ENCODE measurements at regions not wholly inside any gene's neighbourhood (a gene's known extent, or its start where the extent isn't known, plus 50 kb on each side); places are given as distances from the start of the nearest gene placed in this dataset.

- peak in 1 of 3 experiments; percentile 43; a peak in 1 of 6 replicates for TF ChIP-seq ZBTB11 (CRISPR knock-in tag; IDR thresholded peaks at IDR 0.05)
- TF ChIP-seq KDM1A (IDR thresholded peaks at IDR 0.05) = peak; percentile 60 to 62; a peak in 2 of 4 replicates
- no peak for TF ChIP-seq AFF1 (IDR thresholded peaks at IDR 0.05; ENCODE audit: low read depth in 1 of 2, partially characterized antibody in 2 of 2)
- peak in 1 of 2 experiments; percentile 42; a peak in 1 of 4 replicates for TF ChIP-seq ZMIZ1 (IDR thresholded peaks at IDR 0.05; ENCODE audit: low read depth in 2 of 2, low read length in 2 of 2)
- no peak for TF ChIP-seq ZC3H11A (IDR thresholded peaks at IDR 0.05; ENCODE audit: low read depth, low read length)
- no peak for TF ChIP-seq AFF4 (CRISPR knock-in tag; IDR thresholded peaks at IDR 0.05)
- peak; percentile 89 for TF ChIP-seq EHMT2 (IDR thresholded peaks at IDR 0.05)
- 0 out of 2 replicates have a peak, but pooled peaks have one; percentile 64 for TF ChIP-seq ZNF583 (CRISPR knock-in tag; IDR thresholded peaks at IDR 0.05)
- TF ChIP-seq FOXK2 (conservative IDR thresholded peaks at IDR 0.05 in 1 of 2, IDR thresholded peaks at IDR 0.05 in 1 of 2; ENCODE audit: low read depth in 2 of 2) = no peak
- 0 out of 4 replicates have a peak, but pooled peaks have one; percentile 14 to 33 for TF ChIP-seq MAZ (CRISPR knock-in tag; conservative IDR thresholded peaks at IDR 0.05 in 1 of 2, IDR thresholded peaks at IDR 0.05 in 1 of 2)
- TF ChIP-seq DACH1 (IDR thresholded peaks at IDR 0.05; ENCODE audit: partially characterized antibody) = peak; percentile 14
These were observed 117.3 kb upstream of the SLC7A14 start (continued) for GRCh38 chr3:170703121-170703588.

Data from K562 (cell line).